Fibroblast of skin of abdomen (primary cell): ENCODE measurements at regions not wholly inside any gene's neighbourhood (a gene's known extent, or its start where the extent isn't known, plus 50 kb on each side); places are given as distances from the start of the nearest gene placed in this dataset.
"Not testable (repeated sequence)": the region's sequence is repeated elsewhere in the genome, so short reads cannot be mapped to it uniquely, and the experiment has no call there.

ENCODE experiments used
- DNase-seq: peaks from one replicate; pipeline ENCODE4 v3.0.0-alpha.2; 2013

- DNase-seq, result no peak
These were observed 88.5 kb upstream of the LCORL start for GRCh38 chr4:18110099-18110498.

- DNase-seq, result no peak
These were observed 88.1 kb upstream of the LCORL start for GRCh38 chr4:18109676-18110075.

- DNase-seq, result not testable (repeated sequence)
These were observed 86.4 kb upstream of the LCORL start for GRCh38 chr4:18107848-18108528.

DNA sequence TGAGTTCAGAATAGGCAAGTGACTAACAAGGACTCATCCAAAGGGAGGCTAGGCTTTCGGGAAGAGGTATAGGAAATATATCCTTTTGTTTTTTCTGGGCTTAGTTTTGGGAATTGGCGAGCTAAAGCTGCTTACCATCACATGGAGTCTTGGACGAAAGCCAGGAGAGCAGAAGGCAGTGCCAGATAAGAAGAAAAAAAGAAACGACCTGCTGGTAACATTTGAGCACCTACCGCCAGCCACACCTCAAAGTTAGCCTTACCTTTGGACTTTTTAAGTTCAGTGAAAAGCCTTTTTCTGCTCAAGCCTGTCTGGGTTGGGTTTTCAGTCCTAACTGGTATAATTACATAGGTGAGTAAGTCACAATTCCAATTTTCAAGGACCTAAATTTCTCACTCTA lies 85.1 kb upstream of the LCORL start:
- DNase-seq, result no peak

DNA sequence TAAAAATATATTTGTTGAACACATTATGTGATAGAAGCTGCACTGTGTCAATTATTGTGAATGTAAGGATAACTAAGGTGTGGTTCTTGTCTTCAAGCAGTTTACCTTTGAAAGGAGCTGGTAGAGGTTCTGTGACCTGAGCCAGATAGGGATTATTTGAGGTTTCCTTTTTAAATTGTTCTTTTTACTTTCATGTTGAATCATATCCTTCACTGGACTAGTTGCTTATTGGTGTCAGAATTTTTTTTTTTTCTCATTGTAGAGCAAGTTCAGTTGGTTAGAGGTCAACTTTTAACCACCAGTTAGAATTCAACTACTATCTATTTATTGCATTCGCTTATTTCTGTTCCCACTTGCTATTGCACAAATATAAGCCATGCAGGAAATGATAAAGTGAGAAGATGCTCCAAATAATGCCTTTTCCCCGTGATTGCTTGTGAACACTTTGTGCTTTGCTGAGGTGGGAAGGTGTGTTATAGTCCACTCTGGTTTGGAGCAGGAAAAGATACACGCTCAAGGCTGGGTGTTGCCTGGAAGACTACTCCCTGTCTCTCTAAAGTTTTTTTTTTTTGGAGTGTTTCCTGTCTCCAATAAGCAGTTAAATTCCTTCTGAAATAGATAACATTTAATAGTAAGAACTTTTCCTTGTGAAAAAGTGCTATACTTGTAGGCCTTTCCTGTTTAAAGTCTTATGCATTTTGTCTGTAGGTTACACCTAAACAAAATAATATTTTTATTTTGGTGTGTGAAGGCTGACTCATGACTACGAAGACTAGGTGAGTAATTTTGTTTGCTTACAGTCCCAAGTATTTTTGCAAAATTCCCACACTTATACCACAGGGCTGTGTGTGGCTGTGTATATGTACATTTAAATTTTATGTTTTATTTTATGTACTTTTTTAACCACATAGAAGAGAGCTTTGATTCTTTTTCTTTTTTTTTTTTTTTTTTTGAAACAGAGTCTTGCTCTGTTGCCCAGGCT lies 83.8 kb upstream of the LCORL start:
- no peak for DNase-seq

DNA sequence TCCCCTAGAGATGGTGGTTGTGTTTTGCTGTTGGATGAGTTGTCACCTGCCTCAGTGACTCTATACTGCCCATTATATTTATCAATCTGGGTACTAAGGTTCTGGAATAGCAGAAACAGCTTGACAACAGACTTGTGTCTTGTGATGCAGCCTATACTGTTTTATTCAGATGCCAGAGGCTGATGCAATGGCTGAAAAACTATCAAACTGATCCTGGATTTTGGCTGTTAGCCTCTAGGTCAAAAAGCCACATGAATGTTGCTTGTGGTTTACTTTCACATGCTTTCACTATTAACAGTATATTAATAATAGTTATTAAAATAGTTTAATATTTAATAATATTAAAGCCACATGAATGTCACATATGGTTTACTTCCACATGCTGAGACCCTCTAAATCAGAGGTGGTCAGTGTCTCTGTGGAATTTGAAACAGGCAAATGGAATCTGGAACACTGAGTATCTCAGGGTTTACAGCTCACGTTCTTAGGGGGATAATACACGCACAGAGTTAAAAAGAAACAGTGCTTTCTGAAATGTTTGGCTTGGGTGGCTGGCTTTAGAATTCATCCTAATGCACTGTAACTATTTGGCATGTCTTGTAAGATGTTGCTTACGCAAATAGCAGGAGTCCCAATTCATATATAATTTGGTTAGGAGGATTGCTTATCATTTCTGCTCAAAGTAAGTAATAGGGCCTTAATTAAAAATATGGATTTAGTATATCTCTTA lies 82.5 kb upstream of the LCORL start:
- peak; percentile 20 for DNase-seq

- DNase-seq, result no peak
These were observed 79.1 kb upstream of the LCORL start for GRCh38 chr4:18100657-18101056.

- not testable (repeated sequence) for DNase-seq
These were observed 68.9 kb upstream of the LCORL start for GRCh38 chr4:18090447-18090846.

DNA sequence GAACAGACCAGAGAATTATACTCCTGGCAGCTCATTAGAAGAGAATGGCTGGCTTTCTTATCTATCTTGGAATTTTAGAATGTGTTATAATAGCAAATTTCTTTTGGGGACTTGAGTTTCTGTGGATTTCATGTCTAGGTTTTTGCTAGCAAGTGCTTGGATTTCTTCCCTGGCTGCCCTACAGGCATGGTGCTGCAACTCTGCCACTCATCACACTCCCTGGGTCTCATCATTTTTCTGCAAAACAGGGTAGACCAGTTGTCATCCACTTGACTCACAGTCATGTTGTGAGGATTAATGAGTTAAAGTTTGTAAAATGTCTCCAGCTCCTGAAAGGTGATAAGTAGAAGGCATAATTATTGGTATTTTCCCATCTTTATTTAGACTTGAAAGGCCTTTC lies 60.7 kb upstream of the LCORL start:
- no peak for DNase-seq

DNA sequence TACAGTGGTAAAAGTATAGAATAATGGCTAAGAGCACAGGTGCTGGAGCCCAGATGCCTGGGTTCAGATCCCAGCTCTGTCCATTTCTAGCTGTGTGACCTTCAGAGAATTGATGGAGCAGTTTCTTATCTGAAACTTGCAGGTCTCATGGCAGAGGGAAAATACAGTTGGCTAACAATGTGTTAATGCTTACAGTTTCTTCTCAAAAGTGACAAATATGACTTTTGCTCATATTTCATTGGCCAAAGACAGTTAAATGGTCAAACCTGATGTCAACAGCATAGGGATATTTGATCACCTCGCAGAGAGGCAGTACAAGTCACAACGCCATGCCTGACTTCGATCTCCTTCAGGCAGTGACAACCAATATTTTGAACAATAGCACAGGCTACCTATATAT lies 60.2 kb upstream of the LCORL start:
- no peak for DNase-seq

GRCh38 chr4:18077808-18078207 lies 56.3 kb upstream of the LCORL start:
- DNase-seq, result no peak

GRCh38 chr4:18075823-18076433 lies 54.4 kb upstream of the LCORL start:
- no peak for DNase-seq

- DNase-seq, result no peak
These were observed 50.3 kb upstream of the LCORL start for GRCh38 chr4:18071894-18072293.
